ENCODE measurements at regions not wholly inside any gene's neighbourhood (a gene's known extent, or its start where the extent isn't known, plus 50 kb on each side); places are given as distances from the start of the nearest gene placed in this dataset.

DNA sequence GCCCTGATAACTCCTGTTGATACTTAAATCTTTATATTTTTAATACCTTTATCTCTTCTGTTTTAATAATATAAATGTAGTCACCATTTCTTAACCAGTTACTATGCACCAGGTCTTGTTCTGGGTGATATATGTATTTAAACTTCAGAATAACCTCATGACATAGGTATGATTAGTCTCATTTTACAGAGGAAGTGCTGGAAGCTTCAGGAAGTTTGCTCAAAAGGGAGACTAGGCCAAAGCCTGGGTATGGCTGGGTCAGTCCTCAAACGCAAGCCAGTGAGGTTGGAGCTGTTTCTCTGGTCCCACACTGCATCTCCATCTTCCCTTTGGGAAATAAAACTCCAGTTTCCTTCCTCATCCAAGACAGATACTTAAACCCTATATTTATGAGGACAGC, 204.7 kb upstream of the TANK start:
- no peak overlapping the region for H3K27ac Mint-ChIP-seq

GRCh38 chr2:160956243-160956802, 203.9 kb upstream of the TANK start:
- intact Hi-C loops (cut with micrococcal nuclease), result no loop called here
- no peaks in the 10 kb centered on the region for H3K27me3 Mint-ChIP-seq (ENCODE audit: low read depth)
- H3K36me3 Mint-ChIP-seq (ENCODE audit: low read depth), result no peaks in the 10 kb centered on the region
- H3K9me3 Mint-ChIP-seq, result no peaks in the 10 kb centered on the region
- no peak overlapping the region for H3K27ac Mint-ChIP-seq
- CTCF ChIA-PET, result interaction anchor here (0.8 to 1.0 kb wide), 3 partner anchors 14 to 107 kb away, joined by 3 to 4 read pairs (median 3); no protein-coding TSS in a partner anchor
- no peak for DNase-seq
- no peaks in the 10 kb centered on the region for H3K4me1 Mint-ChIP-seq (ENCODE audit: low read depth)
- no peak overlapping the region for H3K4me3 Mint-ChIP-seq

More for the DNA sequence above, 204.7 kb upstream of the TANK start:
- CTCF ChIA-PET, result interaction anchor here (0.8 to 0.9 kb wide), 2 partner anchors 39 to 108 kb away, joined by 3 read pairs; no protein-coding TSS in a partner anchor
- no peak for DNase-seq
- no peaks in the 10 kb centered on the region for H3K36me3 Mint-ChIP-seq (ENCODE audit: low read depth)
- no peaks in the 10 kb centered on the region for H3K9me3 Mint-ChIP-seq
- H3K4me1 Mint-ChIP-seq (ENCODE audit: low read depth), result no peaks in the 10 kb centered on the region
- H3K27me3 Mint-ChIP-seq (ENCODE audit: low read depth), result no peaks in the 10 kb centered on the region
- H3K4me3 Mint-ChIP-seq, result no peak overlapping the region
- intact Hi-C loops (cut with micrococcal nuclease), result no loop called here

DNA sequence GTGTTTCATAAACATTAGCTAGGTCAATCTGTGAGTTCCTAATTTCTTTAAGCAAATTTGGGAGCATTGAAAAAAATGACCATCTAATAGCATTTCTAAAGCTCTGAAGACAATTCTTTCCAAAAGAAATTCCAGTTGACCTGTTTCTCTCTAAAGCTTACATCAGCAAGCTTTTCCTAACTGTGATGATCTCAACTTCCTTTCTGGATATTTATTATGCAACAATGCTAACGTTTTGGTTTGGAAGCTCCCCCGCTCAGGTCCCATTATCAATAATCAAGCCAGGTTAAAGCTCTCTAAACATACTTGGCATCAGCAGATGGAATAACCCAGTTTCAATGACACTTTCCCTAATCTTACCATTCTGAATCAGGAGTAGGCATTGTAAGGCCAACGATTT, 196.3 kb upstream of the TANK start:
- Mint-ChIP-seq H3K27ac (no peak overlapping the region), H3K4me3 (no peak overlapping the region), H3K4me1 (ENCODE audit: low read depth) (no peaks in the 10 kb centered on the region), H3K27me3 (ENCODE audit: low read depth) (no peaks in the 10 kb centered on the region), H3K36me3 (ENCODE audit: low read depth) (no peaks in the 10 kb centered on the region), H3K9me3 (no peaks in the 10 kb centered on the region)
- intact Hi-C loops (cut with micrococcal nuclease), result no loop called here
- no peak for DNase-seq
- CTCF ChIA-PET, result interaction anchor here (0.7 to 1.1 kb wide), 6 partner anchors 22 to 979 kb away, joined by 3 to 4 read pairs (median 3); no protein-coding TSS in a partner anchor

- intact Hi-C loops (cut with micrococcal nuclease), result no loop called here
- no peak for DNase-seq
- CTCF ChIA-PET, result interaction anchor here (0.9 to 1.0 kb wide), 2 partner anchors 716 to 857 kb away, joined by 3 to 4 read pairs; no protein-coding TSS in a partner anchor
- Mint-ChIP-seq H3K9me3 (no peaks in the 10 kb centered on the region), H3K27ac (no peak overlapping the region), H3K4me3 (no peak overlapping the region), H3K36me3 (ENCODE audit: low read depth) (no peaks in the 10 kb centered on the region), H3K4me1 (ENCODE audit: low read depth) (peaks cover 2% of the 10 kb centered on the region), H3K27me3 (ENCODE audit: low read depth) (no peaks in the 10 kb centered on the region)
Measured at GRCh38 chr2:160967523-160967922, 192.7 kb upstream of the TANK start.

GRCh38 chr2:160968183-160968582, 192.0 kb upstream of the TANK start:
- Mint-ChIP-seq H3K27ac (no peak overlapping the region), H3K4me3 (no peak overlapping the region), H3K9me3 (no peaks in the 10 kb centered on the region), H3K36me3 (ENCODE audit: low read depth) (no peaks in the 10 kb centered on the region), H3K4me1 (ENCODE audit: low read depth) (peaks cover 2% of the 10 kb centered on the region), H3K27me3 (ENCODE audit: low read depth) (no peaks in the 10 kb centered on the region)
- DNase-seq, result no peak
- CTCF ChIA-PET, result interaction anchor here (0.9 to 1.0 kb wide), 2 partner anchors 716 to 858 kb away, joined by 3 to 4 read pairs; no protein-coding TSS in a partner anchor
- intact Hi-C loops (cut with micrococcal nuclease), result no loop called here

DNA sequence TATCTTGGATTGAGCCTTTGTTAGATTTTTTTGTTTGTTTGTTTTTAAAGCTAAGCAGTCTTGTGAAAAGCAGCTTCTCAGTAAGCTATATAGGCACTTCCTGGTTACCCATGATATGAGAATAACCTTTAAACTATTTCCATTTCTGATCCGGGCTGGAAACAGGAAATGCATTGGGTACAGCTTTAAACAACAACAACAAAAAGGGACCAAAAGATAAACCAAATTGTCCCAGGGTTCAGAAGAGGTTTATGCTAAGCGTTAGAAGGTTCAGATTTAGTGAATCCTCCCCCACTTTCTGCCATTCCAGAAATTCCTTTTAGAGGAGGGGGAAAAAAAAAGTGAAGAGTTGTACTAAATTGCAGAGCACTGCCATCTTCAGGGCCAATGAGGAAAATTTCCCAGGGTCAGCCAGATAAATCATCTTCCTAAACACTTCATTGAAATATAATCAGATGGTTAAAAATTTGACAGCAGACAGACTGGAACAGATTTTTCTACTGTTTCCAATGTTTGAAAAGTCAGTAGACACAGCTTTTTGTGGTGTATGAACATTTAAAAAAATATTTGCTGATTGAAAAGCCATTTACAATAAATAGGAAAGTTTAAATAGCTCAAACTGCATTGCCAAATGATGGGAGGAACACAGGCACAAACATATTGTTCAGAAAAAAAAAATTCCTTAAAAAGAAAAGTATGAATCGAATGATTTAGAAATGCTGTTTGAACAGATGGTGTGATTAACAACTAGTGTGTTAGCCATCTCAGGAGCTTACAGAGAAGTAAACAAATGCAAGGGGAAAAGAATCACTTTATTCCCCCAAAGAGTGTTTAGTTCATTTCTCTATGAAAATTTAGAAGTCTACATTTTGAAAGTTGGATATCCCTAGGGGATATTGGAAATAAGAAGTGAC, 189.9 kb upstream of the TANK start:
- Mint-ChIP-seq H3K27me3 (ENCODE audit: low read depth) (no peaks in the 10 kb centered on the region), H3K9me3 (no peaks in the 10 kb centered on the region), H3K36me3 (ENCODE audit: low read depth) (no peaks in the 10 kb centered on the region), H3K4me1 (ENCODE audit: low read depth) (peaks cover 8% of the 10 kb centered on the region), H3K4me3 (no peak overlapping the region), H3K27ac (no peak overlapping the region)
- peak; percentile 29 for DNase-seq
- CTCF ChIA-PET, result interaction anchor here (0.5 to 2.1 kb wide), 27 partner anchors 13 to 1174 kb away, joined by 3 to 12 read pairs (median 4); no protein-coding TSS in a partner anchor
- intact Hi-C loops (cut with micrococcal nuclease), result loop anchor here (1.0 to 2.0 kb wide), 5 partner anchors 24 to 860 kb away; no protein-coding TSS in a partner anchor

DNA sequence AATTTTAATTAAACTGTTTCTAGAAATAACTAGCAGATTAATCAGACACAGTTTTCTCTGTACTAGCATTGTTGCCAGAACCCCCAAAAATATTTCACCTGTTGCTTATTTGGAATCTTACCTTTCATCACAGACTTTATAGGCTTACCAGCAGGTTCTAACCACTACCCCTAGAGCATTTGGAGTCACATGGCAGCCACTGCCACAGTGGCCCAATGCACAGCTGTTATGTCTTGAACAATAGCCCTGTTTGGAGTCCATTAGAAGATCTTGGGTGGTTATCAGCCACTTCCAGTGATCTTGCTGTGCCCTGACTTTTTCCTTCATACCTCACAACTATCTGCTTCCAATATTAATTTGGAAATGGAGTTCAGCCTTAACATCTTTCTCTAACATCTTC, 186.2 kb upstream of the TANK start:
- Mint-ChIP-seq H3K27ac (no peak overlapping the region), H3K4me1 (ENCODE audit: low read depth) (peaks cover 8% of the 10 kb centered on the region), H3K9me3 (no peaks in the 10 kb centered on the region), H3K4me3 (no peak overlapping the region), H3K36me3 (ENCODE audit: low read depth) (no peaks in the 10 kb centered on the region), H3K27me3 (ENCODE audit: low read depth) (no peaks in the 10 kb centered on the region)
- no peak for DNase-seq
- CTCF ChIA-PET, result no interaction called here
- intact Hi-C loops (cut with micrococcal nuclease), result no loop called here

GRCh38 chr2:160974803-160975202, 185.4 kb upstream of the TANK start:
- intact Hi-C loops (cut with micrococcal nuclease), result loop anchor here (5.0 kb wide), 1 partner anchor 548 kb away; no protein-coding TSS in a partner anchor
- peaks cover 8% of the 10 kb centered on the region for H3K4me1 Mint-ChIP-seq (ENCODE audit: low read depth)
- no peaks in the 10 kb centered on the region for H3K27me3 Mint-ChIP-seq (ENCODE audit: low read depth)
- no peak overlapping the region for H3K27ac Mint-ChIP-seq
- no peaks in the 10 kb centered on the region for H3K9me3 Mint-ChIP-seq
- no peaks in the 10 kb centered on the region for H3K36me3 Mint-ChIP-seq (ENCODE audit: low read depth)
- CTCF ChIA-PET, result no interaction called here
- H3K4me3 Mint-ChIP-seq, result no peak overlapping the region
- no peak for DNase-seq

DNA sequence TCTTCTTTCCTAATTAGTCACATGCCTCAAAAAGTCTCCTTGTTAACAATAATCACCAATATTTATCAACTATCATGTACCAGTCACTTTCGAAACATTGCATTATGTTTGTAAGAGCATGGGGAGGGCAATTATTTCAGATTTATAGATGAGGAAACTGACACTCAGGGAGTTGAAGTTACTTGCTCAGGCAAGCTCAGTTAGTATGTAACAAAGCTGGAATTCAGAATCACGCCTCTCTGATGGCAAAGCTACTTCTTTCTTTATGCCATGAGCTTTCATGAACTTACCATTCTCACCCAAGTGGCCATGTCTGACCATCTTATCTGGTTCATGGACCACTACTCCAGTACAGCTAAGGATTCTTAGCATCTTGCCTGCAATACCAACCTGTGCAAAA, 183.4 kb upstream of the TANK start:
- intact Hi-C loops (cut with micrococcal nuclease), result loop anchor here (5.0 kb wide), 1 partner anchor 549 kb away; no protein-coding TSS in a partner anchor
- Mint-ChIP-seq H3K27me3 (ENCODE audit: low read depth) (no peaks in the 10 kb centered on the region), H3K27ac (no peak overlapping the region), H3K4me3 (no peak overlapping the region), H3K4me1 (ENCODE audit: low read depth) (peaks cover 6% of the 10 kb centered on the region), H3K36me3 (ENCODE audit: low read depth) (no peaks in the 10 kb centered on the region), H3K9me3 (no peaks in the 10 kb centered on the region)
- CTCF ChIA-PET, result no interaction called here
- DNase-seq, result no peak

- no peaks in the 10 kb centered on the region for H3K27me3 Mint-ChIP-seq (ENCODE audit: low read depth)
- no peak overlapping the region for H3K27ac Mint-ChIP-seq
- H3K9me3 Mint-ChIP-seq, result no peaks in the 10 kb centered on the region
Measured at GRCh38 chr2:160977376-160977775, 182.9 kb upstream of the TANK start.

DNA sequence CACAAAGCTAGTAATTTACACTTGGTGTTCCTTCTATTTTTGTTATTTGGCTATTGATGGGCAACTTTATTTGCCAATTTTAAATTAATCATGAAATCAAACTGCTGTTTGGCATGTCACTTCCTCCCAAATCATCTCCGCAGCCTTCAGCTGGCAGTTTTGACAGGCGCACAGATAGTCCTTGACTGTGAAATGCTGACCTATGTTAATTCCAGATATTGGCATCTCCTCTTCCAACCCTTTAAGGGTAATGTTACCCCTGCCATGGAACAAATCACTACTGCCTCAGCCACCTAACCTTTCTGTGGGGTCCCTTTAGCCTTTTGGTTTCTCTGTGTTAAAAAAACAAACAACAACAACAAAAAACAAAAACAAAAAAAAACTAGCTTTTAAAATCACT, 182.4 kb upstream of the TANK start:
- no peaks in the 10 kb centered on the region for H3K36me3 Mint-ChIP-seq (ENCODE audit: low read depth)
- CTCF ChIA-PET, result interaction anchor here (1.1 kb wide), 1 partner anchor 86 kb away, joined by 3 read pairs; no protein-coding TSS in a partner anchor
- no peak overlapping the region for H3K27ac Mint-ChIP-seq
- DNase-seq, result no peak
- no peaks in the 10 kb centered on the region for H3K9me3 Mint-ChIP-seq
- peaks cover 6% of the 10 kb centered on the region for H3K4me1 Mint-ChIP-seq (ENCODE audit: low read depth)
- intact Hi-C loops (cut with micrococcal nuclease), result loop anchor here (5.0 kb wide), 1 partner anchor 551 kb away; no protein-coding TSS in a partner anchor
- no peaks in the 10 kb centered on the region for H3K27me3 Mint-ChIP-seq (ENCODE audit: low read depth)
- no peak overlapping the region for H3K4me3 Mint-ChIP-seq

More at GRCh38 chr2:160977376-160977775, 182.9 kb upstream of the TANK start:
- Mint-ChIP-seq H3K4me3 (no peak overlapping the region), H3K4me1 (ENCODE audit: low read depth) (peaks cover 6% of the 10 kb centered on the region), H3K36me3 (ENCODE audit: low read depth) (no peaks in the 10 kb centered on the region)
- intact Hi-C loops (cut with micrococcal nuclease), result loop anchor here (5.0 kb wide), 1 partner anchor 550 kb away; no protein-coding TSS in a partner anchor
- no peak for DNase-seq
- CTCF ChIA-PET, result interaction anchor here (1.1 kb wide), 1 partner anchor 86 kb away, joined by 3 read pairs; no protein-coding TSS in a partner anchor

DNA sequence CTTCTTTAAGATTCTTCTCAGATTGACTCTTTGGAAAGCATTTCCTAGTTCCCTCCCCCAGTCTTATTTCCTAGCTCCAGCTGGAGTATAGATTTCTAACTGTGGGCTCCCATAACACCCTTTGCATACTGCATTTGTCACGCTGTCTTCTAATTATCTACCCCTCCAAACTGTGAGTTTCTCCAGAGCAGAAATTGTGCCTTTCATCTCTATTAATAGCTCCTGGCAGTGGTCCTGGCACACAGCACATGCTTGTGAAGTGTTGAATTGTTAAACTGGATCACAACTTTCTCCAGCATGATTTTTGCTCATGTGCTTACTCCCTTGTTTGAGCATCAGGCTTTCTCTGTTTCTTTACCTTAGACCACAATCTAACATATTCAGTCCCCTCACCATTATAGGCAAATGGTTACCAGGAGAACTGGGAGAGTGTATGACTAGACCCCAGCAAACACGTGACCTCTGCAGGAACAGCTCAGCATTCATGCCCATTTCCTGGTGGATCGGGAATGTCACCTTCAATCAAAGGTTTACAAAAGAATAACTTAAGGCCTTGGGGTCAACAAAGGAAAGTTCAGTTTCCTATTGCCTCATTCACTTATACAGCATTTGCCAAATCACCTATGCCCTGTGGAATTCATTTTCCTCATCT, 175.7 kb upstream of the TANK start:
- Mint-ChIP-seq H3K4me1 (ENCODE audit: low read depth) (no peaks in the 10 kb centered on the region), H3K27ac (no peak overlapping the region), H3K9me3 (peaks cover 3% of the 10 kb centered on the region), H3K4me3 (no peak overlapping the region), H3K36me3 (ENCODE audit: low read depth) (no peaks in the 10 kb centered on the region), H3K27me3 (ENCODE audit: low read depth) (peaks cover 2% of the 10 kb centered on the region)
- DNase-seq, result no peak
- intact Hi-C loops (cut with micrococcal nuclease), result no loop called here
- CTCF ChIA-PET, result no interaction called here
